NCI-H446 (cell line): ENCODE measurements at regions not wholly inside any gene's neighbourhood (a gene's known extent, or its start where the extent isn't known, plus 50 kb on each side); places are given as distances from the start of the nearest gene placed in this dataset.

ENCODE experiments used
- DNase-seq, 2 experiments: peaks; one replicate each; lab custom pipeline; 2025; lab: John Stamatoyannopoulos, UW

DNA sequence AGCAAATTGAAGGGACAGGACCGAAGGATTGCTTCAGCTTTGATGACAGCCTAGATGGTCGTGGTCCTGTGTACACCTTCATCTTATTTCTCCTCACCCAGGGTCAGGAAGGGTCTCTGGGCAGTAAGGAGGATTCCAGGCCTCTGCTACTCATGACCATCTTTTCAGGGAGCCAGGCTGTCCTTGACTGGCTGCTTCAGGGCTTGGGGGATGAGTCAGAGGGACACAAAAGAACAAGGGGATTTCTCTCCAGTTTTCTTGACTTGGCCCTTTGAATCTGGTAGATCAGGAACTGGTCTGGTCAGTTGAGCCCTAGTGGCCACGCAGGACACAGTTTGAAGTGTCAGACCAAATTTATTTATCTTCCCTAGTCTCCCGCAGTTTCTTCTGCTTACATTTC is 402.1 kb upstream of the CHD6 start:
- DNase-seq, result no peak

DNA sequence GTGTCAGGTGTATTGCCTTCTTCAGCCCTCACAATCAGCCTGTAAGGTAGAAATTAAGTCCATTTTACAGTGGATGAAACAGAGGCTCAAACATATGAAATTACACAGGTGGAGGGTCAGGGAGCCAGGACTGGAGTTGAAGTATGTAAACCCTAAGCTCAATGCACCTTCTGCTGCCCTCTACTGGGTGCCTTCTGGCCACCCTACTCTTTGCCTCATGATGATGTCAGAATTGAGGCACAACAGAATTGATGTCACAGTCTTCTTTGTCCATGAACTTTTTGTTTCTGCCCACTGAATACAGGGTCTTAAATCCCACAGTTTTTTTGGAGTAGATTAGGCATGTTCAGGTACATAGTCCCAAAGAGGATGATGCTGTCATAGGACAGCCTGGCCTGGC is 400.8 kb upstream of the CHD6 start:
- no peak for DNase-seq

DNA sequence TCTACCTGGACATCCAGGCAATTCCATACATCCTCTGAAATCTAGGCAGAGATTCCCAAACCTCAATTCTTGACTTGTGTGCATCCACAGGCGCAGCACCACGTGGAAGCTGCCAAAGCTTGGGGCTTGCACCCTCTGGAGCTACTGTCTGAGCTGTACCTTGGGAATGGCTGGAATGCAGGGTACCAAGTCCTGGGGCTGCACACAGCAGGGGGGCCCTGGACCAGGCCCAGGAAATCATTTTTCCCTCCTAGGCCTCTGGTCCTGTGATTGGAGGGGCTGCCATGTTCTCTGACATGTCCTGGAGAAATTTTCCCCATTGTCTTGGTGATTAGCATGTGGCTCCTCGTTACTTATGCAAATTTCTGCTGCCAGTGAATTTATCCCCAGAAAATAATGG is 391.9 kb upstream of the CHD6 start:
- DNase-seq, result no peak

DNA sequence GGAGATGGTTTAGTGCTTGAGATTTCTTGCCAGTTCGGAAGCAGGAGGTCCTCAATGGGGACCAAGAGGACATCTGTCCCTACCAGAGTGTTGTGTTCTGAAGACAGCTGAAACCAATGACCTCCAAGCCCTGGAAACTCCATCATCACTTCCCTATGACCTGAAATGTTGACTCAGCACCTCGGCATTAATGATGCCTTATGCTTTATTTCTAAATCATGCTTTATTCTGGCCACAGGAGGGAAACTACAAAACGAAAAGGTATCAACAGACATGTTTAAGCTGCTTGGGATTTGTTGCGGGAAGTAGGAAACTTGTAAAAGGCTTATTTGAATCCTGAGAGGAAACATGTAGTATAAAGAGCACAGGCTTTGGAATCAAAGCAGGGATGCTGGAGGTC is 389.1 kb upstream of the CHD6 start:
- DNase-seq, result no peak

DNA sequence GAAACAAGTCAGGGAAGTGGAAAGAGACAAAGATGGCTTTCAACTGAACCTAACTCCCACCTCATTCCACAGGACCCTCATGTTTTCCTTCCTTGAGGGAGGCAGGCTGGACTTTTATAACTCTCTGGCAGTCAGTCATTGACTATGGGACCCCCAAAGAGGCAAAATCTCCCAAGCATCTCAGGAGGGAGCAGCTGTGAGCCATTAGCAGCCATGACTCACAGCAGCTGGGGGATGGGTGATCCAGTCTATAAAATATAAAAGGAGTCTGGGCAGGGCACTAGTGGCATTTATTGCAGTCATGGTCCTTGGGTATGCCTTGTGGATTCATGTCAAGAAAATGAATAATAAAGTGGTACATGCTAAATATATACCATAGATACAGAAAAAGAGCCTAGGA is 387.0 kb upstream of the CHD6 start:
- no peak for DNase-seq

DNA sequence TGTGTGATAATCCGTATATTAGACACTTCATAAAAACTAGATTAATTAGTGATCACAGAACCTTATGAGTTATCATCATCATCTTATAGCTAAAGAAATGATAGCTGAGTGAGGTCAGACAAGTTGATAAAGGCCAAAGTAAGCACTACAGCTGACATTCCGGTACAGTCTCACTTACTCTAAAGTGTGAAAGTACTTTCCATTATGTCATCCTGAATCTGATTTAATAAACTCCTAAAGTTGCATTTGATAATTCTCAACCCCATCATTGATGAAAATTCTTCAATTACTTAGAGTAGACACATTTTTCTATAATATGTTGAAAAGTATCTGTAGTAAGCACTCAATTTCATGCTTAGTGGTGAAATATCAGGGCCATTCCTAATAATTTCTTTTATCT is 385.2 kb upstream of the CHD6 start:
- DNase-seq, result no peak

DNA sequence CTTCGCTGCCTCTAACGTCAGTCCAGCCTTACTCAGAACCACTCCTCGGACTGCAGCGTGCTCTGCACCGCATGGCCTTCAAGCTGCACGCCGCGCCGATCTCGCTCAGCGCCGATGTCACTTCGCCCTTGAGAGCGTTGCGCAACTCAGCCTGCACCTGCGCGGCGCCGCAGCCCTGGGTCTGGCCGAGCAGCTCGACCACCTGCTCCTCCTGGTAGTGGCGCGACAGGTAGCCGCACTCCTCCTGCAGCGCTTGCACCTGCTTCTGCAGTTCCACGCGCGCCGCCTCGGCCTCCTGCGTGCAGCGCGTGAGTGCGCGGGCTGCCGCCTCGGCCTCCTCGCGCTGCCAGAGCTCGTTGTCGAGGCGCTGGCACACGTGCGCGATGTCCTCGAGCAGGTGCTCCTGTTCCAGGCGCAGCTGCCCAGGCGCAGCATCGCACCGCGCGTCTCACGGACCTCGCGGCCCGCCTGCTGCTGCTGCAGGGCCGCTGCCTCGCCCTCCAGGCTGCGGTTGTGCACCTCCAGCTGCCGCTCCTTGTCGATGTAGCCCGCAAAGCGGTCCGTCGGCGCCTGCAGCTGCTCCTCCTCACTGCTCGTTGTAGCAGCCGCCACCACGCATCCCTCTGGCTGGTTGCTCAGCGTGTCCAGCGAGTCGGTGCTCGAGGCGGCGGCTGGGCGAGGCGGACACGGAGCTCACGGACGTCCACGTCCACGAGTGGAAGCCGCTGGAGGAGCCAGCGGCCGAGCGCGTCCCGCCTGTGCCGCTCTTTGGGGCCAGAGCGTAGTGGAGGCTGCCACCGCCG is 380.6 kb upstream of the CHD6 start:
- no peak for DNase-seq

DNA sequence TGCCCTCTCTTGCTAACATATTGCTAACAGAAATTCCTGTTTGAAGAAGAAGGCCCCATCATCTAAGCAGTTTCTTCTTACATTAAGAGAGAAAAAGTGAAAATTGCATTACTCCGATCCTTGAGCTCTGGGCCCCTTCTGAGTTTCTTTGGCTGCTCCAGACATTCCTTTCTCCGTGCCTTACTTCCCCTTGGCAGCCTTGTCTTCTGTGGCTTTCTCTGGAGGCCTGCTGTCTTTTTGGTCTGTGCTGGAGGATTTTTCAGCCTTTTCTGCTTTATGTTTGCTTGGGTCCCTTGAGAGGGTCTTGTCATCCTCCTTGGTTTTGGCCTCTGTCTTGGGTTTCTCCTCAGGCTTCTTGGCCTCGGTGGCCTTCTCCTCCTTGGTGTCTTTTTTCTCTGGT is 378.8 kb upstream of the CHD6 start:
- no peak for DNase-seq

DNA sequence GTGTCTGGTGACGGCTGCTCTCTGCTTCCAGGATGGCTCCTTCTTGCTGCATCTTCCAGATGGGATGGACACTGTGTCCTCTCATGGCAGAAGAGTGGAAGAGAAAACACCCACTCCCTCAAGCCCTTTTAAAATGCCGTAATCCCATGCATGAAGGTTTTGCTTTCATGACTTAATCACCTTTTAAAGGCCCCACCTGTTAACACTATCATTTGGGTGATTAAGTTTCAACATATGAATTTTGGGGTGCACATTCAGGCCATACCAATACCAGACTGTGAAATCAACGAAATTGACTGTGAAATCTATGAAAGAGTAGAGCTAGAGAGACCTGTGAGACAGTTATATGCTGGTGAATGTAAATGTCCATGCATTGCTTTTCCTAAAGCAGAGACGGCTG is 374.3 kb upstream of the CHD6 start:
- no peak for DNase-seq

DNA sequence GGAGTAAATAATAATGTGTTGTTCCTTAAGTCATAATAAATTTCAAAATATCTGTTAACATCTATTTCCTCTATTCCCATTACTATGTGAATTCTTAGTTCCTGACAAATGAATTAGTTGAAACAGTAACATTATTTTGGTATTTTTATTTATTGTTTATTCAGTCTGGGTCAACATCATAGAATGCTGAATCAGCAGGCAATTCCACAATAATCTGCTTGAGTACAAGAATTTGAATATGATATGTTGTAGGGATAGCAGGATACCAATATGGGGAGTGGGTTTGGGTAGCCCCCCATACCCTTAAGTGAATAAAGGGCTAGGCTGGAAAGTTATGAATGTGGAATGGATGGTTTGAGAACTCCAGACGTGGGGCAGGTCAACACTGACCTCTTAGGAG is 373.2 kb upstream of the CHD6 start:
- DNase-seq, result no peak

DNA sequence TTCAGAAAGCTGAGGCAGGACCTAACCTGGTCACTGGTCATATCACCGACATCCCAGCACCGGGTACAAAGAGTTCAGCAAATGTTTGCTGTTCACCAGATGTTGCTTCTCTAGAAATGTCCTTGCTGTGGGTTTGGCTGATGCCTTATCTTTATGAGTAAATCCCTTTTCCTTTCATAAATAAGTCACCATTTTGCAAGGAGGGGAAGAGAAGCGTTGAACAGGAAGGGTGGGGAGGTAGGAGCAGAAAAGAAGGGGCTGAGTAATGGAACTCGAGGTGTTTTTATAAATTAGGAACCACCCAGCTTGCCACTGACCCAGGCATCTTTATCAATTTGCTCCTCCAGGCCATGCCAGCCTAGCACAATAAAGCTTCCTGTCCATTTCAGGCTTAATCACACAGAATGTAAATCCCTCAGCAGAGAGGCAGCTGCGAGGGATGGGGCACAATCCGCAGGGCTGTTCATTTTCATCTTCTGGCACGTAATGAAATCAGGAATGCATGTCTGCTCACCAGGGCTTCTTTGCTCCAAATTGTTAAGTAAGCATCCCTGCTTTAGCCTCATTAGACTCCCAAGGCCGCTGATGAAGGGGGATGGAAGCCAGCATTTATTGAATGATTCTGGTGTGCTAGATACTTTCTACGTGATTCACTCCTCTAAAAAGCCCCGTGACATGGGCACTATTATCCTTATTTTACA is 371.9 kb upstream of the CHD6 start:
- DNase-seq, result no peak

DNA sequence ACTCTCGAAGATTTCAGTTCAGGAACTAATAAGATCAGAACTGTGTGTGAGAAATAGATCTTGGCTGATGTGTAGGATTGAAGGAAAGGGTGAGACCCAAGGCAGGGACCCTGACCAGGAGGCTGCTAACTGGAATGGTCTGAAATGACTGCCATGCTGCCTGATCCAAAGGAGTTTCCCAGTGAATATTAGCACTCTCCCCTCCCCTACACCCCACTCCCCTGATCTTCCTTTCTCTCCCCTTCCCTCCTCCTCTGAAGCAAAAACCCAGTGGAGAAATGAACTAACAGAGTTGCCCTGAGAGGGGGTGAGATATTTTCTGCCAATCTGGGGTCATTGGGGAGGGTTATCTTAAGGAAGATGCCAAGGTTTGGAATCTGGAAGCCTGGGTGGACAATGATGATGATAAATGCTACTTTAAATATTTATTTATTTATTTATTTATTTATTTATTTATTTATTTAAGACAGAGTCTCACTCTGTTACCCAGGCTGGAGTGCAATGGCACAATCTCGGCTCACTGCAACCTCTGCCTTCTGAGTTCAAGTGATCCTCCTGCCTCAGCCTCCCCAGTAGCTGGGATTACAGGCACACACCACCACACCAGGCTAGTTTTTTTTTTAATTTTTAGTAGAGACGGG is 371.0 kb upstream of the CHD6 start:
- no peak for DNase-seq

DNA sequence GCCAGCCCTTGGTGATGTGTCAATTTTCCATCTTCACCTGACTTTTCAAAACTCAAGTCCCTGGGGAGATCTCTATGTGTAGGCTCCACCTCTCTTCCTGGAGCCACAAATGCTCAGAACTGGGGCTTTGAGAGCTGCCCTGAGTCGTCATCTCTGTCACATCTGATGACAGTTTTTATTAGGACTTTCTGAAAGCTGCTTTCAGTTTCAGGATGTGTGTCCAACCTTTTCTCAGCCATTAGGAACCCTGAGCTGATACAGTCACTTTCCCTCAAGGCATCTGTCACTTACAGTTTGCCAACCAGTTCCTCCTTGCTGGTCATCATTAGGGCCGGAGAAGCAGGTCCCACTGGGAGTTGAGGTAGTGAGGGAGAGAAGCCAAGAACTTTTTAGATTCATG is 365.9 kb upstream of the CHD6 start:
- no peak for DNase-seq

DNA sequence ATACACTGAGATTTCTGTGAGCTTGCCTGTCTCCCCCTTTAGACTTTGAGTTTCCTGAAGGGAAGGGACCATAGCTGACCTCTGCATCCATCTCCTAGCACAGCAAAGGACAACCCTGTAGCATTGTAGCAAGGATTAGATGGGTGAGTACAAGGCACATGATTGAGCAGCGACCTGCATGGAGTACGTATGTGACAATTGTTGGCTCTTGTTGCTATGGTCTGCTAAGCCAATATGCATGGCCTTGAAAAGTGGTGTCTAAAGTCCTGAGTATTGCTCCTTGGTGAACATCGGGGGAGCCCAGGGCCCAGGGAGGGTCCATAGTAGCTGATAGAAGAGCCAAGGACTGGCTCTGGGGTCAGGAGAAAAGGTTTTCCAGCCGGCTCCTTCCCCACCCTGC is 365.0 kb upstream of the CHD6 start:
- no peak for DNase-seq

DNA sequence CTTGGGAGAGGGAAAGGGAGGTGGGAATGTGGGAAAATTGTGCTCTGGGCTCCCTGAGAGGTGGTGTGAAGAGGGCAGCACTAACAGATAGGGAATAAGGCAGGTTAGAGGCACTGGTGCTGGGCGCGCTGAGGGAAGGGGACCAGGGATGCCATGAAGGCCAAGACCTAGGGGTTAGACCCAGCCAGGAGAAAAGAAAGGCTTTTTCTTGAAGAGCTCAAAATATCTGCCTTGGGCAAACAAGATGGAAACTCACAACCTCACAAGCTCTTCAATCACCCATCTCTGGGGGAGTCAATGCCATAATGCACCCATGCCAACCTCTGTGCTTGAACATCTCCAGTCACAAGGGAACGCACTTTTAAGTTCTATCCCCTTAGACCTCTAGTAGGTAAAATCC is 363.6 kb upstream of the CHD6 start:
- DNase-seq, result no peak

DNA sequence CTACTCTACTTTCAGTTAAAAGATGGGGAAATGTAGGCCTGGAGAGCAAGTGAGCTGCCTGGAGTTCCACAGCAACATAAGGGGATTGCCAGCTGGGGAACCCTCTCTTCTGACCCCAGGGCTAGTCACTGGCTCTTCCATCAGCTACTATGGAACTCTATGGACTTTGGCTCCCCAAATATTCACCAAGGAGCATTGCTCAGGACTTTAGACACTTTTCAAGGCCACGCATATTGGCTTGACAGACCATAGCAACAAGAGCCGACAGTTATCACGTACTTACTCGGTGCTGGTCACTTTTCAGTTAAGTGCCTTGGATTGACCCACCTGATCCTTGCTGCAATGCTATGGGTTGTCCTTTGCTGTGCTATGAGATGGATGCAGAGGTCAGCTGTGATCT is 360.7 kb upstream of the CHD6 start:
- DNase-seq, result no peak

DNA sequence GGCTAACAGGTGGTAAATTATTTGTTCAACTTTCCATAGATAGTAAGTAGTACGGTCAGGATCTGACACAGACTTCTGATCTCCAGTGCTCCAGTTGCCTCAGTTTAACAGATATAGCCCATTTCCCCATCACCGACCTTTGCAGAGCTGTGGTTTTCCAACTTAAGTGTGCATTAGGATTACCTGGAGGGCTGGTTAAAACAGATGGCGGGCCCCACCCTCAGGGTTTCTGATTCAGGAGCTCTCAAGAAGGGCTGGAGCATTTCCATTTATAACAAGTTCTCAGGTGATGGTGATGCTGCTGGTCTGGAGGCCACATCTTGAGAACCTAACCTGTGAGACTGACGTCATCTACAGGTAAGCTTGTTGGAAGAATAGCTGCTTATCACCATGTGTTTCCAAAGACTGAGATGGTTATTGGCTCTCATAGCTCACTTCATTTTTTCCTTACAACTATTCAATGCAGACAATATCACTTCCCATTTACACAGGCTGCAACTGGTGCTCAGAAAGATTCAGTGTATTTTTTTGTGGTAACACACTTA is 360.1 kb upstream of the CHD6 start:
- no peak for DNase-seq

DNA sequence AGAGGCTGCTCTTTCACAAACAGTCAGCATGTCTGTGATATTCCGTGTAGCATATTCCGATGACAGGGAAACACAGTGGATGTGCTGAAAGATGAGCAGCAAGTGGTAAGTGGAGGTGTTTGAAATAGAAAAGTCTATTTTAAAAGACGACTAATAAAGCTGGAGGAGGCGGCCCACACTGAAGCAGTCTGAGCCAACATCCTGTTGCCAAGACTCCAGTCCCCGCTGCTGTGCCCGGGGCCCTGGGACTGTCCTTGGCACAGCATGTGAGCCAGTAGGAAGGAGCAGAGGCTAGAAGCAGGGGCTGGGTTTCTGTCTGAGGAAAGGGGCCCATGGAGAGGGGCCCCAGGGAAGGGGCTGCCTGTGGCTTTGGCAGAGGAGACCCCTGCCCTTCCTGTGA is 351.5 kb upstream of the CHD6 start:
- peak in 1 of 2 experiments; percentile 14 for DNase-seq

DNA sequence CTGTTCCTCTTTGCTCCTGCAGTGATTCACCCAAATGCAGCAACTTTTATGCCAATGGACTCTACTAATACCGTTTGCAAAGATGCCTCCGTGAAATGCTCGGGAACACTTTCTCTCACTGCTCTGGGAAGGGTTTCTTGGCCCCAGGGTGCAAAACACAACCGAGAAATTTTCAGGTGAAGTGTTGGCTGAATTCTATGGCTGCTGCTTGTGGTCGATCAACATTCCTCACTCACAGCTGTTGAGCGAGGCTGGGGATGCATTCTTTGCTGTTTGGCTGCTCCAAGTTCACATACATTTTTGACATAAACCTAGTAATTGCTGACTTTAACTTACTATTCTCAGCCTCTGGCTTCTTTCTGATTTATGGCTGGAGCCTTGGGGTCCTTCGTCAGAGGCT is 342.0 kb upstream of the CHD6 start:
- DNase-seq, result no peak

DNA sequence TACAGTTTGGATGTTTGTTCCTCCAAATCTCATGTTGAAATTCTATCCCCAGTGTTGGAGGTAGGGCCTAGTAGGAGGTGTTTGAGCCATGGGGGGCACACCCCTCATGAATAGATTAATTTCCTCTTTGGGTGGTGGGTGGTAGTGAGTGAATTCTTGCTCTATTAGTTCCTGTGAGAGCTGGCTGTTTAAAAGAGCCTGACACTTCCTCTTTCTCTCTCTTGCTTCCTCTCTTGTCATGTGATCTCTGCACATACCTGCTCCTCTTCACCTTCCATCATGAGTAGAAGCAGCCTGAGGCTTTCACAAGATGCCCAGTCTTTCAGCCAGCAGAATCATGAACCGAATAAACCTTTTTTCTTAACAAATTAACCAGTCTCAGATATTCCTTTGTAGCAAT is 340.2 kb upstream of the CHD6 start:
- DNase-seq, result no peak

DNA sequence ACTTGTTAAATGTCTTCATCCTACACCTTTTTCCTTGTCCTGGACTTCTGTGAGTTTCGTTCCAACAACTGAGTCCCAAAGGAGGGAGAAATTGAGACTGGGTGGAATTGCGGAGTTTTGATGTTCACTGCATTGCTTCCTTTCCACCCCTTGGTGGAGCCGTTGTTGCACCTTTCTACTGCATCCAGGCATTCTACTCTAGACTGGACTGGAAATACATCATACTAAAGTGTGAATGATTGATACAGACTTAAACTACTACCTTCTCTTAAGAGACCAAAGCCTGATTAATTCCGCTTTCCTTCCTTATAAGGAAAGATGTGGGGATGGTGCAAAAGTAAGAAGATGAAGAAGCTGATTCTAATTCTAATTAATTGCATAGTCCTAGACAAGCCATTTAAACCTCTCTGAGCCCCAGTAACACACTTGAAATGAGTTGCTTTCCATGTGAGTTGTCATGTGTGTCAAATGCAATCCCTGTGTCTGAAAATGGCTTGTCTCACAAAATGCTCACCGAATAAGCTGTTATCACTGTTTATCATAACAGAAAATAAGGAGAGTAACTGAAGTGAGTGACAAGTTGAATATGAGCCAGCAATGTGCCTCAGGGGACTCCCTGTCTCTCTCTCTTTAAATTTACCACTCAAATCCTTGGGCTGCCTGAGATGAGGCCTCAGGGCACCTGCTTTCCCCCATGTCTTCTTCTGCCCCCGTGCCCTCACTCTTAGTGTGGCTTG is 338.3 kb upstream of the CHD6 start:
- peak in 1 of 2 experiments; percentile 19 for DNase-seq

DNA sequence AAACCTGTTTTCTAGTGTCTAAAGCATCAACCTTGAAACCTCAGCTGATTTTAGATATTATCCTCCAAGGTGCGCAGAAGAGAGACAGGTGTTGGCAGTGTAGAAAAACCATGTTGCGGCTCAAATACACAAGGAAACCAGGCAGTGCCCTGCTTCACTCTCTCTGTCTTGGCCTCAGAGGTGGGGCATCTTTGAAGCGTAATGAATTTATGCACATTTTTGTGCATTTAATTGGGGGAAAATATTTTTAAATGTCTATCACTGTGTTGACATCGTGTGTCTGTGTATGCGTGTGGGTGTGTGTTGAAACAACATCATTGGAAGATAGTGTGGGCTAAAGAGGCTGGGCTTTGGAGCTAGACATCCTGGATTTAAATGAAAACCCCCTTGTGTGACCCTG is 334.0 kb upstream of the CHD6 start:
- no peak for DNase-seq
